Thyroid gland (tissue), 4 donors: ENCODE measurements at regions not wholly inside any gene's neighbourhood (a gene's known extent, or its start where the extent isn't known, plus 50 kb on each side); places are given as distances from the start of the nearest gene placed in this dataset.

Source experiments
- POLR2A ChIP-seq, 2 donors: fragments of 450-650 bp; IDR thresholded peaks; one replicate each; pipeline ENCODE4 v1.6.1; 2017; ENCODE audit warnings: antibody characterized with exemption in 2 of 2, mild to moderate bottlenecking in 2 of 2, moderate library complexity in 1 of 2
- TF ChIP-seq, protein P1 (sequence below), 6 experiments: fragments of 200-600 bp in 3 of 6; fragments of 450-650 bp in 3 of 6; sonication (generic) in 3 of 6; IDR thresholded peaks; one replicate each; pipeline ENCODE4 v1.5.1; 2016 to 2019; ENCODE audit warnings: antibody characterized with exemption in 6 of 6, mild to moderate bottlenecking in 2 of 6, inconsistent platforms in 1 of 6, moderate library complexity in 1 of 6

- TF ChIP-seq, protein P1, sequence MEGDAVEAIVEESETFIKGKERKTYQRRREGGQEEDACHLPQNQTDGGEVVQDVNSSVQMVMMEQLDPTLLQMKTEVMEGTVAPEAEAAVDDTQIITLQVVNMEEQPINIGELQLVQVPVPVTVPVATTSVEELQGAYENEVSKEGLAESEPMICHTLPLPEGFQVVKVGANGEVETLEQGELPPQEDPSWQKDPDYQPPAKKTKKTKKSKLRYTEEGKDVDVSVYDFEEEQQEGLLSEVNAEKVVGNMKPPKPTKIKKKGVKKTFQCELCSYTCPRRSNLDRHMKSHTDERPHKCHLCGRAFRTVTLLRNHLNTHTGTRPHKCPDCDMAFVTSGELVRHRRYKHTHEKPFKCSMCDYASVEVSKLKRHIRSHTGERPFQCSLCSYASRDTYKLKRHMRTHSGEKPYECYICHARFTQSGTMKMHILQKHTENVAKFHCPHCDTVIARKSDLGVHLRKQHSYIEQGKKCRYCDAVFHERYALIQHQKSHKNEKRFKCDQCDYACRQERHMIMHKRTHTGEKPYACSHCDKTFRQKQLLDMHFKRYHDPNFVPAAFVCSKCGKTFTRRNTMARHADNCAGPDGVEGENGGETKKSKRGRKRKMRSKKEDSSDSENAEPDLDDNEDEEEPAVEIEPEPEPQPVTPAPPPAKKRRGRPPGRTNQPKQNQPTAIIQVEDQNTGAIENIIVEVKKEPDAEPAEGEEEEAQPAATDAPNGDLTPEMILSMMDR (IDR thresholded peaks at IDR 0.05) = no peak
- TF ChIP-seq POLR2A (IDR thresholded peaks at IDR 0.05) = no peak
These were observed 211.8 kb upstream of the FOXK1 start for GRCh38 chr7:4470246-4470645.
